Kidney epithelial cell (primary cell): ENCODE measurements at regions not wholly inside any gene's neighbourhood (a gene's known extent, or its start where the extent isn't known, plus 50 kb on each side); places are given as distances from the start of the nearest gene placed in this dataset.

Experiments
- DNase-seq: peaks from one replicate; pipeline ENCODE4 v3.0.0-alpha.2; 2010; ENCODE audit warnings: low read depth
- H3K27me3 ChIP-seq: 2 replicates; pipeline ENCODE4 v1.6.0; 2011; ENCODE audit warnings: low read length; ENCODE audit not compliant: control insufficient read depth, insufficient read depth
- H3K36me3 ChIP-seq: 2 replicates; pipeline ENCODE4 v1.5.1; 2011; ENCODE audit warnings: low read length; ENCODE audit not compliant: control insufficient read depth, insufficient read depth
- H3K4me3 ChIP-seq: 2 replicates; pipeline ENCODE4 v1.5.1; 2011; ENCODE audit warnings: low read depth, mild to moderate bottlenecking, control low read depth, low read length
- CTCF ChIP-seq: IDR thresholded peaks from 2 replicates; pipeline ENCODE4 v1.5.1; 2011; ENCODE audit warnings: mild to moderate bottlenecking, moderate library complexity, low read length, control low read depth, inconsistent platforms; ENCODE audit not compliant: insufficient read depth, poor library complexity, severe bottlenecking

DNA sequence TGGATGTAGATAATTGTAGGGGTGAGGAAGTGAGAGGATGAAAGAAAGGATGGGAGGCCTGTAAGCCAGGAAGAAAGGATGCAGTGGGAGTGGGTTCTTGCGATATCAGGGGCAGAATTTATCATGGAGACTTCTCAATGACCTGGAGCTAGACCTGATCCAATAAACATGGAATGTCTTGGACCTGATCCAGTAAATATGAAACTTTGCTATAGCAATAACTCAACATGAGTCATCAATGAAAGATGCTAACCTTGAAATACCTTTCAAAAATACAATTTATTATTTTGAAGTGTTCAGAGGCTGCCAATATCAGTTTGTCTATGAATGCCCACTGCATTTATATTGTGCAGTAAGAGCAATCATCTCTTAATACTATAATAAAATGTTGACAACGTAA, 279.5 kb downstream of the POU4F1 start:
- H3K27me3 ChIP-seq: no peaks in the 10 kb centered on the region
- no peaks in the 10 kb centered on the region for H3K36me3 ChIP-seq
- DNase-seq: no peak
- no peak for TF ChIP-seq CTCF
- no peak overlapping the region for H3K4me3 ChIP-seq

DNA sequence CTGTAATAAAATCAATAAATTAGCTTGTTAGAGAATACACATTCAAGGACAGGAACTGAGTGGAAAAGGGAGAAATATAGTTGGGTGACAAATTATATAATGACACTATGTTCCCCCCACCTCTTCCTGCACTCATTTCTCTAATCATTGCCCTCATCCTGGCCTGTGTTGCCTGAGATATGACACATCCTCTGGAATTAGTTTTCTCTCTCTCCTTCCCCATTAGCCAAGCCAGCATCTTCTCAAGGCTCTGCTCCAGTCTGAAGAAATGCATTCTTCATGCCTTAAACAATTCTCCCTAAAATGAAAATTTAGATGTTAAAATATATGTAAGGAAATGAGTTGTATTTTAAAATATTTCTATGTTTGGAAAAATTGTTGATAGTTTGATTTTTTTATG, 280.3 kb downstream of the POU4F1 start:
- no peak for TF ChIP-seq CTCF
- Histone ChIP-seq H3K36me3 (no peaks in the 10 kb centered on the region), H3K27me3 (no peaks in the 10 kb centered on the region), H3K4me3 (no peak overlapping the region)
- DNase-seq: no peak

DNA sequence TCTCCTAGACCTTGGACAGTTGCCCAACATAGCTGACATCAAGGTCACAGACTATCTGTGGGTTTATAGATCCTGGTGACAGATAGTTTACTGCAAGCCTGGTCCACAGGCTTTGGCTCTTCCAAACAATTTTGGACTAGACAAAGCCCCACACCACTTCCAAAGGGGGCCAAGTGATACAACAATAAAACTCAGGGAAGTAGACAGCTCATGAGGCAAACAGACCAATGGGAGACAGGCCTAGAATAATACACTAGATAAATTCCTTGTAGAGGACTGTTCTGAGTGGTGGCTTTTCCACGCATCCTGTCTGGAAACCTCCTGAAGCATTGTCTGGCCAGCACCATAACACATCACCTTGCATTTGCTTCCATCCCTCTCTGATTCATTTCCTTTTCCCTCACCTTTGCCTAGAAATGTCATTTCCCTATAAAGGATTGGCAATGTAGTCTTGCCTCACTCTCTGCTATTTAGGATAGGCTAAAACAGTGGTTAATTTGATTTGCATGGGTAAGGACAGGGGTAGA, 284.2 kb downstream of the POU4F1 start:
- Histone ChIP-seq H3K4me3 (no peak overlapping the region), H3K27me3 (no peaks in the 10 kb centered on the region), H3K36me3 (no peaks in the 10 kb centered on the region)
- no peak for DNase-seq
- TF ChIP-seq CTCF: no peak

- Histone ChIP-seq H3K36me3 (no peaks in the 10 kb centered on the region), H3K27me3 (no peaks in the 10 kb centered on the region), H3K4me3 (no peak overlapping the region)
- DNase-seq: no peak
- no peak for TF ChIP-seq CTCF
Observed at GRCh38 chr13:78317030-78317429, 286.3 kb downstream of the POU4F1 start.

- Histone ChIP-seq H3K36me3 (no peaks in the 10 kb centered on the region), H3K27me3 (no peaks in the 10 kb centered on the region), H3K4me3 (no peak overlapping the region)
- no peak for TF ChIP-seq CTCF
- DNase-seq: no peak
Observed at GRCh38 chr13:78309497-78310180, 293.7 kb downstream of the POU4F1 start.

DNA sequence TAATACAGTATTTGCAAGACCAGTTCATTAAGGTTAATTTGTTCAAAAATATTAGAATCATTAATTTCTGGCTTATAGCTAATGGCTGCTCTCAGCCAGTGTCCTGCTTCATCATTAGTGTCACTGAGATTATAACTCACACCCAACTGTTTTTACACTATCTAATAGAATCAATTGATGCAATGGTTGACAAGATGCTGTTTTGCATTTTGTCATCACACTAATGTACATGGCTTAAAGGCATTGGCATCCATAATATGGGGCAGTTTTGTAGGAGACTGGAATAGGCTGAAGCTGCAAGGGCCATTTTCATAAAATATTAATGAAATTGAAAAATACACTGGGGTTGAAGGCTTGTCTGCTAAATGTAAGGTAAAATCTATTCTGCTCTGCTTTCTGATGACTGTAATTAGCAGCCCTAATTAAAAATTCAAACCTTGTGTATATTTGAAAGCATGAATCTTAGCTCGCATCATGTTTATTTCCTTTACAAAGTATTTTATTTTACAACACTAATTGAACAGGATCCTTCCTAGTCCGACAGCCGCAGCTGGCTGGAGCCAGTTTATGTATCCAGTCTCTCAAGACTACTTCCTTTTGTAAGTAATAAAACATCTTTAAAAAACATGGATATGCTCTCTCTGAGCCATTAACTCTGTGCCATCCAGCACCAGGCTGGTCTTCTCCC, 296.7 kb downstream of the POU4F1 start:
- Histone ChIP-seq H3K27me3 (no peaks in the 10 kb centered on the region), H3K4me3 (no peak overlapping the region), H3K36me3 (no peaks in the 10 kb centered on the region)
- DNase-seq: no peak
- no peak for TF ChIP-seq CTCF
